EH (cell line): ENCODE measurements at regions not wholly inside any gene's neighbourhood (a gene's known extent, or its start where the extent isn't known, plus 50 kb on each side); places are given as distances from the start of the nearest gene placed in this dataset.

Experiments used
- DNase-seq: peaks from one replicate; pipeline ENCODE4 v3.0.0-alpha.2; 2015; ENCODE audit warnings: low read depth

DNA sequence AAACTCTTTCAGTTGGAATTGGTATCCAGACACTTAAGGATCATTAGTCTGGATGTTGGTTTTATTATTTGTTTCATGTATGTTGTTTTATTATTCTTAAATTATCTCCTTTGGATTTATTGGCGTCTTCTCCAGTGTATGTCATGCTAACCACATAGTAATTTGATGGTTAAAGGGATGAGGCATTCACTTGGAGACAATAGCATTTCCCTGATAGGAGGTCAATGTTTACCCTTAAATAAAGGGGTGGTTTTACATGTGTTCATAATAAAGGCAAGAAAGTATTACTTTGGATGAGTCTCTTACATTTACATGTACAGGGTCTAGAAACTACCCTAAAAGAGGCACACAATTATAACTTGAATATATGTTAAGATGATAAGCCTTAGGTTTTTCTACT is 51.2 kb upstream of the RNF144B start:
- no peak for DNase-seq

DNA sequence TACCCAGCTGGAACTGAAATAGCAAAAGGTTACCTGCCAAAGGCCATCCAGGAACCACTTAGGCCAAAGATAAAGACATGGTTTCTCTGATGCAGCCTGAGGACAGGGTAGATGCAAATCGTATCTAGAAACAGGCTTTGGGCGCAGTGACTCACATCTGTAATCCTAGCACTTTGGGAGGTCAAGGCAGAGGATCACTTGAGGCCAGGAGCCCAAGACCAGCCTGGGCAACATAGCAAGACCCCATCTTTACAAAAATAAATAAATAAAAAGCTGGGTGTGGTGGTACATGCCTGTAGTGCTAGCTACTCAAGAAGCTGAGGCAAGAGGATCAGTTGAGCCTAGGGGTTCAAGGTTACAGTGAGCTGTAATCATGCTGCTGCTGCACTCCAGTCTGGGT is 52.9 kb upstream of the RNF144B start:
- no peak for DNase-seq

GRCh38 chr6:18330548-18331081 is 56.5 kb upstream of the RNF144B start:
- DNase-seq = no peak

DNA sequence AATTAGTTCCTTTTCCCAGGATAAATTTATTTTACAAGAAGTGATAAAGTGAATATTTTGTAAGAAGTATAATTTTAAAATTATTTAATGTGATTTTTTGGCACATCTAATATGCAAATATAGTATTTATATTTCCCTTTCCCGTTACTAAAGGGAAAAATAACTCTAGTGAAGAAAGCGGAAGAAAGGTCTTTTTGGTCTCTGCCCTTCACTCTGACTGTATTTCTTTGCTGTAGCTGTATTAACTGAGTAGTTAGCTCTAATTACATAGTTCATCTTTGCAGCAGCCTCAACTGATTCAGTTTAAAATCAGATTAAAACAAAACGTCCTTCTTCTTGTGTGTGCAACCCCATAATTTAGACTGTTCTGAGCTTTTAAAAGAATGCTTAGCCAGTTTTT is 57.4 kb upstream of the RNF144B start:
- DNase-seq = no peak

DNA sequence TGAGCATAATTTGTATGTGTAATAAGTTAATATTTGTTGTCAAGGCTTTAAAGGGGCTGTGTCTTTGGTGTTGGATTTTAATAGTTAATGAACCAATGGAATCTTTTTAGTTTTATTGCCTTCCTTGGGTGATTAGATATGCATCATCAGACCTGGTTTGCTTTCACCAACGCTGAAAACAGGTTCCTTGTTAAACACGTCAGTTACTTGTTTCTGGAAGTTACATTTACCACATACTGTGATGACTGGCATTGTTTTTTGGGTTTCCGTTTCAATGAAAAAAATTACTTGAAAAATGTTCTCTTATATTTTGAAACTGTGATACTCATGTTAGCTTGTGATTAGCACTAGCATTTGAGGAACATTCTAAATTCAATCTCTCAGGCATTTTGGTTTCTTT is 58.6 kb upstream of the RNF144B start:
- DNase-seq = no peak

DNA sequence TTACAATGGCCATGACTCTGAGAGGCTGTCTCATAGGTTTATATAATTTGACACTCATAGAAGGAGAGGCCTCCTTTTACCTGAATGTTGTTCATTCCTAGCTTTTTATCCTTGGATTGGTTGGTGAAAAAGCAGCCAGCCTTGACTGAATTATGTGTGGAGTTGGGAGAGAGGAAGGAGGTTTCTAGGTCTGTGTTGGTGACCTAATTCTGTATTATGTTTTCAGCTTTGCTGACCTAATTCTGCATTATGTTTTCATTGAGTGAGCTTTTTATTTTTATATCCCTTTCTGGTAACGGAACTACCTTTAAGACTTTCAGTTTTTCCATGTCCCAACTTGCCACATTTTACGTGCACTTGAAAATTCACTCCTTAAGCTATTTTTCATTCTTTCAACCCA is 59.1 kb upstream of the RNF144B start:
- no peak for DNase-seq

DNA sequence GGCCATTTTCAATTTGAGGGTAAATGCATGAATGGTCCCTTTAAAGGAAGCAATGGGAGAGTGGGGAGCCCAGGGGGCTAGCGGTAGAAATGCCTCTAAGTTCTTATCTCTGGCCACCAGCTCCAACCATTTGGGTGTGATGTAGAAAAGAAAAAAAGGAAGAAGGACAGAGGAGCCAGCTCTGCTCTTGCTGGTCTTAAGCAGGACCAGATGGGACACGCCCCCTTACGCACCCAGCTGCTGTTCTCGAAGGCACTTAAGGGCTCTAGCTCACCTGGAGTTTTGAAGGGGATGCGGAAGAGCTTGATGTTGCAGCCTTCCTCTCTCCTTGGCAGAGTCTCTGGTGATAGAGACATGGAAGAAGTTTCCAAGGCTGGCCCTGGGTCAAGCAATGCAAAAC is 59.5 kb upstream of the RNF144B start:
- DNase-seq = no peak

DNA sequence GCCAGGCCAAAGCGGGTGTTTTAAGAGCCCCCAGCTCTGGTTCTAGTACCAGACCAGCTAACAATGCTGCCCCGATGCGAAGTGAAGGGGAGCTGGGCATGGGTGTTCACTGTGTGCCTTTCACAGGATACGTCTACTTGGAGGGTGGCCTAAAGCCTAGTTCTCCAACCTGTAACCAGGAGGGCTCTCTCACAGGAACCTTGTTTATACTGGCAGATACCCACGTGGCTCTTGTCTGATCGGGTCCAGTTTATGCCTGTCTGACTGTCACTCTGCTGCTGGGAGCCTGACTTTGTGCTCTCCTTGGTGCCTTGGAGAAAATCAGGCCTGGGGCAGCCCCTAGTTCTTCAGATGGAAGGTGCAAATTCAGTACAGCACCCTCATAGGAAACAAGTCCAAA is 60.2 kb upstream of the RNF144B start:
- DNase-seq = no peak

DNA sequence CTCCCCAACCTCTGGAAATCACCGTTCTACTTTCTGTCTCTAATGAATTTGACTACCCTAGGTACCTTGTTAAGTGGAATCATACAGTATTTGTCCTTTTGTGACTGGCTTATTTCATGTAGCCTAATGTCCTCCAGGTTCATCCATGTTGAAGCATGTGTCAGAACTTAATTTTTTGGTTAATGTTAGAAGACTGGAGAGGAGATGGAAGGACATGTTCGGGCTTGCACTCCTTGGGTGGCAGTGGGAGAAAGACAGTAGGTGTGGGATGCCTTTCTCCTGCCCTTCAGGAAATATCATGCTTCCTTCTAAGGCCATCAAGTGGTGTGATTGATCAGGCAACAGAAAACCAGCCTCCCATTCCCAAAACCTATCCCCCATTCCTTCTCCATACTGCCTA is 61.1 kb upstream of the RNF144B start:
- DNase-seq = no peak

GRCh38 chr6:18324706-18325042 is 60.3 kb upstream of the DEK start:
- DNase-seq = no peak

GRCh38 chr6:18323935-18324705 is 59.8 kb upstream of the DEK start:
- DNase-seq = peak; percentile 67

DNA sequence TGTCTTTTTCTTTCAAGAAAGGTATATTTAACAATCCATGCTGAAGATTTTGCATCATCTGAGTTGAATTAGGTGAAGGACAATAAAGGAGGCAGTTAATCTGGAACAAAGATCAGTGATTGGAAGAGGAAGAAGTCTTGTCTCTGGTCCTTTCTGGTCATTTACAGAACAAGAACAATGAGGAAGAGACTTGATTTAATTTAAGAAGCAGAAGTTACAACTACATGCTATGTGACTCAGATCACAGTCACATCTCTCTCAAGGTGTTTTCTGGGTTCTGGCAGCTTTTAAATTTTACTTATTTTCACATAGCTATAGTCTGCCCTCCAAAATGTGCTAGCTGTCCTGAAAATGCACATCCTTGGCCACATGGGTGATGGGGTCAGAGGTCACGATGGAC is 53.5 kb upstream of the DEK start:
- no peak for DNase-seq

DNA sequence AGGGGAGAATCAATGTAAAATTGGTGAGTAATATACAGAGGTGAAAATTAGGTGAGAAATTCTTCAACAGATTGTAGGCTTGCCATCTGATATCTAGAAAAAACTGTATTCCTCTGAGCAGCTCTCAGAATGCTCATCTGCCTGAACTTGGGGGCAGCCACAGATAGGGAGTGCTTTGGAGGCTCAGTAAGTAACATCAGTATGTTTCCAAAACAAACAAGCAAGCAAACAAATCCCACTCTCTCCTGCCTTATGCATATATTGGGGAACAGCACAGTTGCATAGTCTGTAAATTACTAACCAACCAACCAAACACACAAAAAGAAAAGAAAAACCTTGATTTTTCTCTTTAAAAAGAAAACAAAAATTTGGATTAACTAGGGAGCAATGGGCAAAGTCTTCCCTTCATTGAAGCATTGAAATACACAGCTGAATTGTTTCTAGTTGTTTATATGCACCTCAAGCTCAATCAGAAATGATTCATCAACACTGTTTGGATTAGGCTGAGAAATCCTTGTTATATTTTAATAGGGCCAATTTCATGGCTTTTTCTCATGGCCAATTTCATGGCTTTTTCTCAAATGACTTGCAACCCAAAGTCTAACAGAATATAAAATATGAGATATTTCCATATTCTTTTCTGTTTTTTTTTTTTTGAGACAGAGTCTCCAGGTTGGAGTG is 50.1 kb upstream of the DEK start:
- peak; percentile 54 for DNase-seq
